Adrenal gland (tissue), 9 donors: ENCODE measurements at regions not wholly inside any gene's neighbourhood (a gene's known extent, or its start where the extent isn't known, plus 50 kb on each side); places are given as distances from the start of the nearest gene placed in this dataset.
A peak's percentile ranks its signal among the peaks of the same experiment; 100 is the strongest.
"Not testable (repeated sequence)": the region's sequence is repeated elsewhere in the genome, so short reads cannot be mapped to it uniquely, and the experiment has no call there.

Experiments used
- DNase-seq, 7 donors: peaks; one replicate each; pipeline ENCODE4 v3.0.0-alpha.2; 2019 to 2020
- H3K27ac ChIP-seq, 5 donors: fragments of 200-600 bp; sonication (generic) in 4 of 5; 1 replicate in 3 of 5; 2 replicates in 2 of 5; pipeline versions ENCODE4 v1.5.1 to v1.8.0; 2016 to 2020; ENCODE audit warnings: mild to moderate bottlenecking in 1 of 5
- H3K27me3 ChIP-seq: fragments of 200-600 bp; 2 replicates; pipeline ENCODE4 v1.8.0; 2021
- H3K36me3 ChIP-seq, 2 donors: fragments of 200-600 bp; replicated peaks in 1 of 2; 1 replicate in 1 of 2; 2 replicates in 1 of 2; pipeline versions ENCODE4 v1.5.1 to v1.8.0; 2018 to 2022
- H3K4me1 ChIP-seq, 2 donors: fragments of 200-600 bp; replicated peaks in 1 of 2; 1 replicate in 1 of 2; 2 replicates in 1 of 2; pipeline versions ENCODE4 v1.5.1 to v1.8.0; 2018 to 2021
- H3K4me3 ChIP-seq, 4 donors: fragments of 200-600 bp; sonication (generic) in 3 of 4; one replicate each; pipeline ENCODE4 v1.5.1; 2016 to 2018
- H3K9me3 ChIP-seq, 3 donors: fragments of 200-600 bp; sonication (generic) in 1 of 3; replicated peaks in 1 of 3; 1 replicate in 2 of 3; 2 replicates in 1 of 3; pipeline versions ENCODE4 v1.5.1 to v1.8.0; 2016 to 2021
- POLR2A ChIP-seq, 2 donors: fragments of 450-650 bp; IDR thresholded peaks; one replicate each; pipeline ENCODE4 v1.6.1; 2017; ENCODE audit warnings: antibody characterized with exemption in 2 of 2, mild to moderate bottlenecking in 2 of 2, moderate library complexity in 1 of 2
- WGBS, 4 donors: extraction: QIAGEN DNeasy Blood & Tissue Kit in 2 of 4; methylation state at CpG; one replicate each; pipeline versions ENCODE4 v1.1.5 to v1.1.7; 2013 to 2017; 5-methylcytosine and 5-hydroxymethylcytosine counted together
- intact Hi-C, 2 donors: fragments of 100-400 bp; cut with DNase I; formaldehyde crosslinking; loops; one replicate each; pipeline versions ENCODE4 v1.14.1 to v1.15.0; 2022 to 2023
- TF ChIP-seq, protein P1 (sequence below), 6 experiments: fragments of 450-650 bp in 4 of 6; fragments of 200-600 bp in 2 of 6; sonication (generic) in 1 of 6; IDR thresholded peaks; 1 replicate in 5 of 6; 2 replicates in 1 of 6; pipeline versions ENCODE4 v1.5.1 to v1.8.0; 2016 to 2021; ENCODE audit warnings: antibody characterized with exemption in 6 of 6, mild to moderate bottlenecking in 2 of 6, moderate library complexity in 1 of 6
- donor health status: healthy with polysubstance abuse.
- donor health status: Bipolar disorder and iron deficiency.
- donor health status: DM: yes; HTN: yes; CAD: no.
- donor health status: DM: no; HTN: no; CAD: no.
- donor health status: DM: no; HTN: no; CAD: no.

DNA sequence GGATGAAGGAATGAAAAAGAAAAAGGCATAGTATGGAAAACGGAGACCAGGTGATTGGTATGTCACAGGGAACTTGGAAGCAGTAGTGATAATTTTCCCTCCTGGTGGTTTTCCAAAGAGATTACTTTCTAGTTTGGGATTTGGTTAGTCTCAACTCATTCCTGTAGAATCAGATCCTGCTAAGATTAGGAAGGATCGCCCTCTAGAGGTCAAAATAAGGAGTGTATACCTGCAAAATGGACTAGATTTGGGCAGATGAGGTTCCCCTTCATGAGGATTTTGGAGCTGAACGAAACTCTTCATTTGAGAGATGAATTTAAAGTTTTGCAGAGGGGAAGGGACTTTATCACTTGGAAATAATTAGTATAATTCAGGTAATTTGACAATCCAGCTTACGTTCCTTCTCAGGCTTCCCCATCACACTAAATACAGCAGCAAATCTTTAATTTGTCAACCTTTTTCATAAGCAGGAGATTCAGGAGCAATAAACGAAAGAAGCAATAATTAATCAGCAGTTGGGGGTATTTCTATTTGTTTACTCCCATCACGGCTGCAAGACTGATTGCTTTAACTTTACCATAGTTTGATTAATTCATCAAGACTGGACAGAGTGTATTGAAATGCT lies 65.2 kb downstream of the CCDC195 start:
- Histone ChIP-seq H3K9me3 (no peaks in the 10 kb centered on the region), H3K4me1 (no peaks in the 10 kb centered on the region), H3K27ac (no peak overlapping the region), H3K36me3 (no peaks in the 10 kb centered on the region), H3K4me3 (no peak overlapping the region), H3K27me3 (no peaks in the 10 kb centered on the region)
- TF ChIP-seq, protein P1, sequence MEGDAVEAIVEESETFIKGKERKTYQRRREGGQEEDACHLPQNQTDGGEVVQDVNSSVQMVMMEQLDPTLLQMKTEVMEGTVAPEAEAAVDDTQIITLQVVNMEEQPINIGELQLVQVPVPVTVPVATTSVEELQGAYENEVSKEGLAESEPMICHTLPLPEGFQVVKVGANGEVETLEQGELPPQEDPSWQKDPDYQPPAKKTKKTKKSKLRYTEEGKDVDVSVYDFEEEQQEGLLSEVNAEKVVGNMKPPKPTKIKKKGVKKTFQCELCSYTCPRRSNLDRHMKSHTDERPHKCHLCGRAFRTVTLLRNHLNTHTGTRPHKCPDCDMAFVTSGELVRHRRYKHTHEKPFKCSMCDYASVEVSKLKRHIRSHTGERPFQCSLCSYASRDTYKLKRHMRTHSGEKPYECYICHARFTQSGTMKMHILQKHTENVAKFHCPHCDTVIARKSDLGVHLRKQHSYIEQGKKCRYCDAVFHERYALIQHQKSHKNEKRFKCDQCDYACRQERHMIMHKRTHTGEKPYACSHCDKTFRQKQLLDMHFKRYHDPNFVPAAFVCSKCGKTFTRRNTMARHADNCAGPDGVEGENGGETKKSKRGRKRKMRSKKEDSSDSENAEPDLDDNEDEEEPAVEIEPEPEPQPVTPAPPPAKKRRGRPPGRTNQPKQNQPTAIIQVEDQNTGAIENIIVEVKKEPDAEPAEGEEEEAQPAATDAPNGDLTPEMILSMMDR (IDR thresholded peaks at IDR 0.05), result peak; percentile 67 to 85 (median 74)
- TF ChIP-seq POLR2A (IDR thresholded peaks at IDR 0.05), result no peak
- 9 to 17% (median 11%) methylated on average over 6 of the region's 6 CpGs for WGBS, 4 donors
- intact Hi-C loops, result loop anchor here (2.0 to 10.0 kb wide), 3 partner anchors 196 to 292 kb away; no protein-coding TSS in a partner anchor
- peak in 2 of 7 donors; percentile 8 to 13 for DNase-seq

DNA sequence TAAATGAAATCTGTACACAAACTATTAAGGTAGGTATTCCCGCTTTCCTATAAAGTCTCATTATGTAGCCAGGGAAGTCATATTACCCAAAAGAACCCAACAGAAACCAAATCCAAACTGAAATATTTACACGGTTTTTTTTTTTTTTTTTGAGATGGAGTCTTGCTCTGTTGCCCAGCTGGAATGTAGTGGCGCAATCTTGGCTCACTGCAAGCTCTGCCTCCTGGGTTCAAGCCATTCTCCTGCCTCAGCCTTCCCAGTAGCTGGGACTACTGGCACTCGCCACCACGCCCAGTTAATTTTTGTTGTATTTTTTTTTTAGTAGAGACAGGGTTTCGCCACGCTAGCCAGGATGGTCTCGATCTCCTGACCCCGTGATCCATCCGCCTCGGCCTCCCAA lies 62.5 kb upstream of the CUL3 start:
- H3K4me1 ChIP-seq, H3K4me3 ChIP-seq, H3K36me3 ChIP-seq, intact Hi-C loops, DNase-seq, H3K9me3 ChIP-seq, H3K27me3 ChIP-seq, H3K27ac ChIP-seq: not testable (repeated sequence)
- WGBS, 4 donors, result 84 to 92% (median 91%) methylated on average over 11 of the region's 11 CpGs

DNA sequence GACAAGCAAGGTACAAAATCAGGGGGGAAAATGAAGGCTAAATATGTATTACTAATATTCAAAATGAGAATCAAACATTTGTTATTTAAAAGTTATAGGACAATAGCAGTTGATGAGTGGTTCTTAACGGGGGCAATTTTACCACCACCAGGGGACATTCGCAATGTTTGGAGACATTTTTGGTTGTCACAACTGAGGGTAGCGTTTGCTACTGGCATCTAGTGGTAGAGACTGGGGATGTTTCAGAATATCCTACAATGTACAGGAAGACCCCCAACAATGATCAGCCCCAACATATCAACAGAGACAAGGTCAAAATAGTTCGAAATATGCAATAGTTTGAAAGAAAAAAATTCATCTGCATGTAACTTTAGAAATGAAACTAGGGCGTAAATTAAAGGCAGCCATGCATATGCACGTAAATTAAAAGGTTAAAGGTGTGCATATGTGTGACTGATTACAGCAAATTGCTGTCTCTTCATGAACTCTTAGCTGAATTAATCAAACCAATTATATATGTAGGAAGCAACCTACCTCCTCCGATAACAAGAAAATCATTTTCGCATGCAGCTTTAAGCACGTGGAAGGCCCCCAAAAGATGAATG lies 61.2 kb upstream of the CUL3 start:
- intact Hi-C loops, result no loop called here
- H3K27ac ChIP-seq, result no peak overlapping the region
- DNase-seq, result peak in 1 of 7 donors; percentile 5
- no peaks in the 10 kb centered on the region for H3K4me1 ChIP-seq
- 42 to 47% (median 45%) methylated on average over 9 of the region's 9 CpGs for WGBS, 4 donors
- TF ChIP-seq, protein P1 (IDR thresholded peaks at IDR 0.05), result peak; percentile 12 to 59 (median 53)
- no peak for TF ChIP-seq POLR2A (IDR thresholded peaks at IDR 0.05)
- H3K4me3 ChIP-seq, result no peak overlapping the region
- no peaks in the 10 kb centered on the region for H3K27me3 ChIP-seq
- no peaks in the 10 kb centered on the region for H3K9me3 ChIP-seq
- H3K36me3 ChIP-seq, result no peaks in the 10 kb centered on the region

DNA sequence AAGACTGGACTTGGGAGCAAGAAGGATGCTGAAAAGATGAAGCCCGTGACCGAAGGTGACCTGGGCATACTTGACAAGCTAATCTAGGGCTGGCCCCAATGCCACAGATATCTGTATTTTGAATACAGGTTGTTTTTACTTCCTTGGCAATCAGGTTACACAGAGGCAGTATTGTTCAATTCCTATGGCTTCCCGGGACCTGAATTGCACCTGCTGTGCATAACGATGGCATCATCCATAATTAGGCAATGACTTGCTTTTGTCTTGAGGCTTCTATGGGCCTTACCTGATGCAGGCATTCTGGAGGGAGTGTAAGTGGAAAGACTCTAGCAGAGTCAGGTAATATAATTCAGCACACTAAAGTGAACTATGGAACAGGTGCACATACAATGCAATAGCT lies 60.6 kb upstream of the CUL3 start:
- no peaks in the 10 kb centered on the region for H3K9me3 ChIP-seq
- no peak for DNase-seq
- intact Hi-C loops, result no loop called here
- no peaks in the 10 kb centered on the region for H3K27me3 ChIP-seq
- WGBS, 4 donors, result 72 to 85% (median 81%) methylated on average over 4 of the region's 4 CpGs
- H3K4me1 ChIP-seq, result no peaks in the 10 kb centered on the region
- H3K4me3 ChIP-seq, result no peak overlapping the region
- H3K36me3 ChIP-seq, result no peaks in the 10 kb centered on the region
- TF ChIP-seq, protein P1 (IDR thresholded peaks at IDR 0.05), result no peak
- no peak for TF ChIP-seq POLR2A (IDR thresholded peaks at IDR 0.05)
- H3K27ac ChIP-seq, result no peak overlapping the region

DNA sequence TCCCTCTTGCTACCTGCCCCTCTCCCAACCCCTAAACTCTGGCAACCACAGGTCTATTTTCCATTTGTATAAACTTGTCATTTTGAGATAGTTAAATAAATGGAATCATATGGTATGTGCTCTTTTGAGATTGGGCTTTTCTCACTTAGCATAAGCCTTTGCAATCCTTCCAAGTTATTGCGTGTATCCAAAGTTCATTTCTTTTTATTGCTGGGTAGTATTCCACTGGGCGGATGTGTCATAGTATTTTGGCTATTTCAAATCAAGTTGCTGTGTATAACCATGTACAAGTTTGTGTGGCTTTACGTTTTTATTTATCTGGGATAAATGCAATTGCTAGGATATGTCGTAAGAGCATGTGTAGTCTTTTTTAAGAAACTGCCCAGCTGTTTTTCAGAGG lies 55.5 kb upstream of the CUL3 start:
- Histone ChIP-seq H3K36me3 (no peaks in the 10 kb centered on the region), H3K27me3 (no peaks in the 10 kb centered on the region), H3K4me1 (no peaks in the 10 kb centered on the region), H3K4me3 (no peak overlapping the region), H3K9me3 (no peaks in the 10 kb centered on the region), H3K27ac (no peak overlapping the region)
- DNase-seq, result no peak
- WGBS, 4 donors, result 82 to 89% (median 83%) methylated on average over 4 of the region's 4 CpGs
- no peak for TF ChIP-seq POLR2A (IDR thresholded peaks at IDR 0.05)
- TF ChIP-seq, protein P1 (IDR thresholded peaks at IDR 0.05), result no peak
- intact Hi-C loops, result no loop called here
